Muscle layer of duodenum (tissue), 2 donors: ENCODE measurements at regions not wholly inside any gene's neighbourhood (a gene's known extent, or its start where the extent isn't known, plus 50 kb on each side); places are given as distances from the start of the nearest gene placed in this dataset.
"Not testable (repeated sequence)": the region's sequence is repeated elsewhere in the genome, so short reads cannot be mapped to it uniquely, and the experiment has no call there.

ENCODE experiments used
- H3K27ac ChIP-seq: one replicate; pipeline ENCODE4 v1.7.0; 2013; ENCODE audit warnings: mild to moderate bottlenecking, low read length
- H3K27me3 ChIP-seq: one replicate; pipeline ENCODE4 v1.7.0; 2013; ENCODE audit warnings: low read depth, mild to moderate bottlenecking, control low read depth, low read length
- H3K36me3 ChIP-seq, 2 donors: one replicate each; pipeline ENCODE4 v1.7.0; 2013; ENCODE audit warnings: low read length in 2 of 2, control low read depth in 1 of 2, mild to moderate bottlenecking in 1 of 2; ENCODE audit not compliant: insufficient read depth in 2 of 2, control insufficient read depth in 1 of 2
- H3K4me1 ChIP-seq, 2 donors: one replicate each; pipeline ENCODE4 v1.7.0; 2013; ENCODE audit warnings: low read length in 2 of 2, mild to moderate bottlenecking in 2 of 2, control low read depth in 1 of 2, moderate library complexity in 1 of 2; ENCODE audit not compliant: insufficient read depth in 2 of 2, control insufficient read depth in 1 of 2
- H3K4me3 ChIP-seq, 2 donors: one replicate each; pipeline ENCODE4 v1.7.0; 2013; ENCODE audit warnings: low read length in 2 of 2, low read depth in 1 of 2, mild to moderate bottlenecking in 1 of 2
- H3K9me3 ChIP-seq, 2 donors: one replicate each; pipeline ENCODE4 v1.7.0; 2013; ENCODE audit warnings: low read length in 2 of 2, control low read depth in 1 of 2, mild to moderate bottlenecking in 1 of 2; ENCODE audit not compliant: control insufficient read depth in 1 of 2
- donor health status: healthy.

GRCh38 chr2:117323331-117323730 is 491.2 kb upstream of the DDX18 start:
- Histone ChIP-seq H3K27ac (no peak overlapping the region), H3K9me3 (no peaks in the 10 kb centered on the region), H3K36me3 (no peaks in the 10 kb centered on the region), H3K4me1 (no peaks in the 10 kb centered on the region), H3K27me3 (no peaks in the 10 kb centered on the region), H3K4me3 (no peak overlapping the region)

GRCh38 chr2:117330641-117331040 is 483.9 kb upstream of the DDX18 start:
- no peaks in the 10 kb centered on the region for H3K4me1 ChIP-seq

GRCh38 chr2:117335967-117336366 is 478.5 kb upstream of the DDX18 start:
- H3K27ac ChIP-seq = no peak overlapping the region
- H3K4me1 ChIP-seq = no peaks in the 10 kb centered on the region
- no peak overlapping the region for H3K4me3 ChIP-seq
- no peaks in the 10 kb centered on the region for H3K9me3 ChIP-seq
- no peaks in the 10 kb centered on the region for H3K36me3 ChIP-seq
- H3K27me3 ChIP-seq = no peaks in the 10 kb centered on the region

More at GRCh38 chr2:117330641-117331040, 483.9 kb upstream of the DDX18 start:
- no peaks in the 10 kb centered on the region for H3K27me3 ChIP-seq
- H3K36me3 ChIP-seq = no peaks in the 10 kb centered on the region
- H3K27ac ChIP-seq = no peak overlapping the region
- no peak overlapping the region for H3K4me3 ChIP-seq
- no peaks in the 10 kb centered on the region for H3K9me3 ChIP-seq

GRCh38 chr2:117336496-117336895 is 478.0 kb upstream of the DDX18 start:
- H3K36me3 ChIP-seq = no peaks in the 10 kb centered on the region
- H3K4me3 ChIP-seq = no peak overlapping the region
- H3K27ac ChIP-seq = no peak overlapping the region
- H3K9me3 ChIP-seq = no peaks in the 10 kb centered on the region
- H3K4me1 ChIP-seq = no peaks in the 10 kb centered on the region
- no peaks in the 10 kb centered on the region for H3K27me3 ChIP-seq

- H3K4me1 ChIP-seq, H3K36me3 ChIP-seq, H3K9me3 ChIP-seq, H3K4me3 ChIP-seq, H3K27ac ChIP-seq, H3K27me3 ChIP-seq: not testable (repeated sequence)
Observed at GRCh38 chr2:117337981-117338380, 476.5 kb upstream of the DDX18 start.

GRCh38 chr2:117339980-117340379 is 474.5 kb upstream of the DDX18 start:
- Histone ChIP-seq H3K27me3 (no peaks in the 10 kb centered on the region), H3K4me1 (no peaks in the 10 kb centered on the region), H3K4me3 (no peak overlapping the region), H3K27ac (no peak overlapping the region), H3K9me3 (no peaks in the 10 kb centered on the region), H3K36me3 (no peaks in the 10 kb centered on the region)

- Histone ChIP-seq H3K9me3 (no peaks in the 10 kb centered on the region), H3K27me3 (no peaks in the 10 kb centered on the region), H3K4me1 (no peaks in the 10 kb centered on the region), H3K36me3 (no peaks in the 10 kb centered on the region), H3K27ac (no peak overlapping the region), H3K4me3 (no peak overlapping the region)
Observed at GRCh38 chr2:117341690-117342089, 472.8 kb upstream of the DDX18 start.

- Histone ChIP-seq H3K27me3 (no peaks in the 10 kb centered on the region), H3K27ac (no peak overlapping the region), H3K9me3 (no peaks in the 10 kb centered on the region), H3K36me3 (no peaks in the 10 kb centered on the region), H3K4me3 (no peak overlapping the region), H3K4me1 (no peaks in the 10 kb centered on the region)
Observed at GRCh38 chr2:117342415-117342814, 472.1 kb upstream of the DDX18 start.

GRCh38 chr2:117349687-117350086 is 464.8 kb upstream of the DDX18 start:
- H3K36me3 ChIP-seq = no peaks in the 10 kb centered on the region
- H3K9me3 ChIP-seq = no peaks in the 10 kb centered on the region
- no peak overlapping the region for H3K27ac ChIP-seq
- H3K27me3 ChIP-seq = no peaks in the 10 kb centered on the region
- no peaks in the 10 kb centered on the region for H3K4me1 ChIP-seq
- no peak overlapping the region for H3K4me3 ChIP-seq

GRCh38 chr2:117351396-117351795 is 463.1 kb upstream of the DDX18 start:
- Histone ChIP-seq H3K27me3 (no peaks in the 10 kb centered on the region), H3K9me3 (no peaks in the 10 kb centered on the region), H3K36me3 (no peaks in the 10 kb centered on the region), H3K27ac (no peak overlapping the region), H3K4me1 (no peaks in the 10 kb centered on the region), H3K4me3 (no peak overlapping the region)

GRCh38 chr2:117359266-117359914 is 455.1 kb upstream of the DDX18 start:
- peaks cover 0 to 8% of the 10 kb centered on the region in 2 donors for H3K9me3 ChIP-seq
- no peak overlapping the region for H3K4me3 ChIP-seq
- H3K4me1 ChIP-seq = no peaks in the 10 kb centered on the region
- H3K27ac ChIP-seq = no peak overlapping the region
- H3K36me3 ChIP-seq = no peaks in the 10 kb centered on the region
- H3K27me3 ChIP-seq = no peaks in the 10 kb centered on the region

GRCh38 chr2:117360586-117360985 is 453.9 kb upstream of the DDX18 start:
- Histone ChIP-seq H3K4me3 (no peak overlapping the region), H3K36me3 (no peaks in the 10 kb centered on the region), H3K4me1 (no peaks in the 10 kb centered on the region), H3K9me3 (peaks cover 0 to 8% of the 10 kb centered on the region in 2 donors), H3K27me3 (no peaks in the 10 kb centered on the region), H3K27ac (no peak overlapping the region)
